Activated B cell treated with CpG ODN at 0.5 μM for 24 hours (primary cell): ENCODE measurements at regions not wholly inside any gene's neighbourhood (a gene's known extent, or its start where the extent isn't known, plus 50 kb on each side); places are given as distances from the start of the nearest gene placed in this dataset.

Experiments used
- ATAC-seq: fragments of 200-7000 bp; cut with Tn5 transposase; one replicate; pipeline ENCODE4 v1.10.0; 2021; ENCODE audit warnings: low read depth, mild to moderate bottlenecking, moderate library complexity
- CTCF ChIA-PET: fragments of 350-600 bp; sonication (Branson Sonifier 250); formaldehyde crosslinking; loops from one replicate; lab custom pipeline; 2021; ENCODE audit warnings: antibody characterized with exemption; lab: Charles Lee
- POLR2A ChIA-PET: fragments of 350-600 bp; sonication (Branson Sonifier 250); formaldehyde crosslinking; loops from one replicate; lab custom pipeline; 2021; ENCODE audit warnings: antibody characterized with exemption; lab: Charles Lee
- DNase-seq: peaks from one replicate; pipeline ENCODE4 v3.0.0; 2022
- H3K27ac Mint-ChIP-seq: one replicate; pipeline ENCODE4 v1.8.0; 2020; ENCODE audit warnings: mixed read lengths
- H3K27me3 Mint-ChIP-seq: one replicate; pipeline ENCODE4 v1.8.0; 2021; ENCODE audit warnings: mixed read lengths
- H3K36me3 Mint-ChIP-seq: one replicate; pipeline ENCODE4 v1.8.0; 2021; ENCODE audit warnings: low read depth, mixed read lengths
- H3K4me1 Mint-ChIP-seq: one replicate; pipeline ENCODE4 v1.8.0; 2021; ENCODE audit warnings: mixed read lengths
- H3K4me3 Mint-ChIP-seq: one replicate; pipeline ENCODE4 v1.8.0; 2020; ENCODE audit warnings: mild to moderate bottlenecking, mixed read lengths
- H3K9me3 Mint-ChIP-seq: one replicate; pipeline ENCODE4 v1.8.0; 2020; ENCODE audit warnings: mixed read lengths
- intact Hi-C: fragments of 100-400 bp; cut with micrococcal nuclease; formaldehyde crosslinking; loops from one replicate; pipeline ENCODE4 v1.15.1; 2024
- TF ChIP-seq, protein P1 (sequence below): fragments of 200-600 bp; IDR thresholded peaks from one replicate; pipeline ENCODE4 v1.8.0; 2022; ENCODE audit warnings: antibody characterized with exemption, mild to moderate bottlenecking

DNA sequence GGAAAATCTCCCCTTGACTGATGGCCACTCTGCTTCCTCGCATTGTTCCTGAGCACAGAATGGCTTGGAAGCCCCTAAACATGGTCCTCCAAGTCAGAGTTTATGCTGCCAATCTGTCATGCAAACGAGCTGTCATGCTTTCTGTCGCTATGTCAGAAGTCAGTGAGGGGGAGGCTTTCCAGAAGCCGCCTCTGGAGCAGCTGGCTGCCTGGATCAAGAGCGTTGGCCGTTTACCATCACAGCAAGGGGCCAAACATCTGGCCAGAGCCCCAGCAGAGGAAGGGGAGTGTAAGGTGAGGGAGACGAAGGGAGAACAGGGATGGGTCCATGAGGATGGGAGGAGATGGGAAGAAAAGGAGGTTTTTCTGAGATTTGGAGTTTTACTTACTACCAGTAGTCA is 372.6 kb upstream of the NR2F2 start:
- ATAC-seq, result no peak
- Mint-ChIP-seq H3K36me3 (no peaks in the 10 kb centered on the region), H3K4me3 (no peak overlapping the region), H3K27ac (no peak overlapping the region), H3K27me3 (no peaks in the 10 kb centered on the region), H3K4me1 (no peaks in the 10 kb centered on the region), H3K9me3 (peaks cover 15% of the 10 kb centered on the region)
- TF ChIP-seq, protein P1, sequence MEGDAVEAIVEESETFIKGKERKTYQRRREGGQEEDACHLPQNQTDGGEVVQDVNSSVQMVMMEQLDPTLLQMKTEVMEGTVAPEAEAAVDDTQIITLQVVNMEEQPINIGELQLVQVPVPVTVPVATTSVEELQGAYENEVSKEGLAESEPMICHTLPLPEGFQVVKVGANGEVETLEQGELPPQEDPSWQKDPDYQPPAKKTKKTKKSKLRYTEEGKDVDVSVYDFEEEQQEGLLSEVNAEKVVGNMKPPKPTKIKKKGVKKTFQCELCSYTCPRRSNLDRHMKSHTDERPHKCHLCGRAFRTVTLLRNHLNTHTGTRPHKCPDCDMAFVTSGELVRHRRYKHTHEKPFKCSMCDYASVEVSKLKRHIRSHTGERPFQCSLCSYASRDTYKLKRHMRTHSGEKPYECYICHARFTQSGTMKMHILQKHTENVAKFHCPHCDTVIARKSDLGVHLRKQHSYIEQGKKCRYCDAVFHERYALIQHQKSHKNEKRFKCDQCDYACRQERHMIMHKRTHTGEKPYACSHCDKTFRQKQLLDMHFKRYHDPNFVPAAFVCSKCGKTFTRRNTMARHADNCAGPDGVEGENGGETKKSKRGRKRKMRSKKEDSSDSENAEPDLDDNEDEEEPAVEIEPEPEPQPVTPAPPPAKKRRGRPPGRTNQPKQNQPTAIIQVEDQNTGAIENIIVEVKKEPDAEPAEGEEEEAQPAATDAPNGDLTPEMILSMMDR, result no peak
- ChIA-PET POLR2A (no interaction called here), CTCF (no interaction called here)
- intact Hi-C loops, result no loop called here
- DNase-seq, result no peak

DNA sequence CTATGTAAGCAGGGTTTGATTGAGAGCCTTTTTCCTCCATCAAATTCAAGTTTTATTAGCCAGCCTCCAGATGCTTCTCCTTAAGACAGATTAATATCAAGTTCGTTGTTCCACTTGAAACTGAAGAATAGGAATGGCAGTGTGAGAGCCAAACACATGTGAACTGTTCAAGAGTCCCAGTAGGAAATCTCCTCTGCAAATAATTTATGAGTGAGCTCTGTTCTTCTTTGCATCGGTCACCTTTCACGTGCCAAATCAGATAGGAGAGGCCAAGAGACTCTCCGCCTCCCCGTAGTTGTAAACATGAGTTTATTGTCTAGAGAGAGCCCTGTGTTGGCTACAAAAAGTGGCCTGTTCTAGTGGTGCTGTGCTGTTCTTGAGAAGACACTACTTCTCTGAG is 372.1 kb upstream of the NR2F2 start:
- H3K27ac Mint-ChIP-seq, result no peak overlapping the region
- DNase-seq (no peak), ATAC-seq (no peak)
- no peak overlapping the region for H3K4me3 Mint-ChIP-seq
- peaks cover 15% of the 10 kb centered on the region for H3K9me3 Mint-ChIP-seq
- H3K27me3 Mint-ChIP-seq, result no peaks in the 10 kb centered on the region
- no peaks in the 10 kb centered on the region for H3K4me1 Mint-ChIP-seq
- POLR2A ChIA-PET, result no interaction called here
- CTCF ChIA-PET, result no interaction called here
- no peaks in the 10 kb centered on the region for H3K36me3 Mint-ChIP-seq
- TF ChIP-seq, protein P1, result no peak
- intact Hi-C loops, result no loop called here

DNA sequence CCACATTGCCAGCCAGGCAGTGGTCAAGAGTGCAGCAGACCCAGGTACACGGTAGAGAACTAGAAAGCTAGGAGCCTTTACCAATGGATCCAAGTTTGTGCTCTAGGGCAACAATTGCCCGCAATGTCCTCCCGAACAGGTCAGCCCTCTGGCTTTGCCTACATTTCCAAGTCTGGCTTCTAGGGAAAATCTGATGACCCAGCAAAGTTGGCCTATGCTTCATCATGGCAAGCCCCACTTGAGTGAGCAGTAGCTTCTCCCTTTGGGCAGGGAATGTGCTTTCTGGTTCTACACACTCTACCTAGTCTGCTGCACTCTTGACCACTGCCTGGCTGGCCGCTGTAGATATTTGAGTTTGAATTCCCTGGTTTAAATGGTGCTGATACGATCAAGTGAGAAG is 361.6 kb upstream of the NR2F2 start:
- Mint-ChIP-seq H3K36me3 (no peaks in the 10 kb centered on the region), H3K4me1 (no peaks in the 10 kb centered on the region), H3K9me3 (peaks cover 2% of the 10 kb centered on the region), H3K4me3 (no peak overlapping the region), H3K27me3 (no peaks in the 10 kb centered on the region), H3K27ac (no peak overlapping the region)
- intact Hi-C loops, result no loop called here
- ATAC-seq, result no peak
- DNase-seq, result no peak
- POLR2A ChIA-PET, result no interaction called here
- TF ChIP-seq, protein P1, result no peak
- CTCF ChIA-PET, result no interaction called here

DNA sequence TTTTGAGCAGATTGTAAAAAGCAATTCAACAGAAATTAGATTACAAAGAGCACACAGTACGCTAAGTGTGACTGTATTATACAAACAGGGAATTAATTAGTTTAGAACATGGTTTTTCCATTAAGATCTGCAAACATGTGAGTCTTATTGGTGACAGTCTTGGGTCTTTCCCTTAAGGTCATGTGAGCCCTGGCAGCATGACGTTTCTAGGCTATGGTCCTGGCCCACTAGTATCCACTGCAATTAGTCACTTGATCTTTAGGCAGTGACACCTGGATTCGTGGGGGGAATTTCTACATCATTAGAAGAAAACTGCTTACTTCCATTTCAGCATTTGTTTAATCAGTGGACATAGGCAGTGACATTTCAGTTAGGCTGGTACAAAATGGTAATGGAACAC is 360.2 kb upstream of the NR2F2 start:
- Mint-ChIP-seq H3K36me3 (no peaks in the 10 kb centered on the region), H3K27ac (no peak overlapping the region), H3K27me3 (no peaks in the 10 kb centered on the region), H3K4me3 (no peak overlapping the region), H3K4me1 (no peaks in the 10 kb centered on the region), H3K9me3 (no peaks in the 10 kb centered on the region)
- intact Hi-C loops, result no loop called here
- POLR2A ChIA-PET, result no interaction called here
- DNase-seq (no peak), ATAC-seq (no peak)
- CTCF ChIA-PET, result no interaction called here
- TF ChIP-seq, protein P1, result no peak

DNA sequence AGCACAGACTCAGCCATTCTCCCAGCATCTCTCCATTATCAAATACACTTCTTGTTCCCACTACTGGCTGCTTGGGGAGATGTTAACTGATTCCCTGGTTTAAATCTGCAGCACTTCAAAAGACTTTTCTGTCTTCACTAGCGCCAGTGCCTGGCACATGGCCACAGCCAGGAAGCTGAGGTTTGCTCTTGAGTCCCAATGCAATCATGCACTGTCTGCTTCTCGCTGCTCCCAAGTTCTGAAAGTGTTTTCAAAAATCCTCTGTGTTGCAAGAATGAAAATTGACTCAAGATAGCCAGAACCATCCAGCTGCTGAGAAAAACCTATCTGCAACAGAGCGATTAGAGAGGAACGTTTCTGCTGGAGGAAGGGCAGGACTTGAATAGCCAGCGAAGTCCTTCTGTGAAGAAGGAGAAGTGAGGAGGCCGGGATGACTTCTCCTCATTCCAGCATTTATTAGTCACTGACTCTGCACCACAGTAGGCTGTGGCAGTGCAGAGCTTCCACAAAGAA is 358.4 kb upstream of the NR2F2 start:
- TF ChIP-seq, protein P1, result no peak
- CTCF ChIA-PET, result no interaction called here
- no peak overlapping the region for H3K27ac Mint-ChIP-seq
- intact Hi-C loops, result no loop called here
- POLR2A ChIA-PET, result no interaction called here
- DNase-seq (no peak), ATAC-seq (no peak)
- H3K4me1 Mint-ChIP-seq, result no peaks in the 10 kb centered on the region
- H3K36me3 Mint-ChIP-seq, result no peaks in the 10 kb centered on the region
- no peaks in the 10 kb centered on the region for H3K9me3 Mint-ChIP-seq
- no peak overlapping the region for H3K4me3 Mint-ChIP-seq
- H3K27me3 Mint-ChIP-seq, result no peaks in the 10 kb centered on the region
